ENCODE measurements at regions not wholly inside any gene's neighbourhood (a gene's known extent, or its start where the extent isn't known, plus 50 kb on each side); places are given as distances from the start of the nearest gene placed in this dataset.

- no peak for DNase-seq
- Histone ChIP-seq H3K27me3 (no peaks in the 10 kb centered on the region), H3K36me3 (replicated peaks in 1 of 2) (no peaks in the 10 kb centered on the region), H3K27ac (no peak overlapping the region), H3K9me3 (replicated peaks in 1 of 3) (no peaks in the 10 kb centered on the region), H3K4me3 (no peak overlapping the region), H3K4me1 (replicated peaks in 1 of 2) (no peaks in the 10 kb centered on the region)
- TF ChIP-seq, protein P1, sequence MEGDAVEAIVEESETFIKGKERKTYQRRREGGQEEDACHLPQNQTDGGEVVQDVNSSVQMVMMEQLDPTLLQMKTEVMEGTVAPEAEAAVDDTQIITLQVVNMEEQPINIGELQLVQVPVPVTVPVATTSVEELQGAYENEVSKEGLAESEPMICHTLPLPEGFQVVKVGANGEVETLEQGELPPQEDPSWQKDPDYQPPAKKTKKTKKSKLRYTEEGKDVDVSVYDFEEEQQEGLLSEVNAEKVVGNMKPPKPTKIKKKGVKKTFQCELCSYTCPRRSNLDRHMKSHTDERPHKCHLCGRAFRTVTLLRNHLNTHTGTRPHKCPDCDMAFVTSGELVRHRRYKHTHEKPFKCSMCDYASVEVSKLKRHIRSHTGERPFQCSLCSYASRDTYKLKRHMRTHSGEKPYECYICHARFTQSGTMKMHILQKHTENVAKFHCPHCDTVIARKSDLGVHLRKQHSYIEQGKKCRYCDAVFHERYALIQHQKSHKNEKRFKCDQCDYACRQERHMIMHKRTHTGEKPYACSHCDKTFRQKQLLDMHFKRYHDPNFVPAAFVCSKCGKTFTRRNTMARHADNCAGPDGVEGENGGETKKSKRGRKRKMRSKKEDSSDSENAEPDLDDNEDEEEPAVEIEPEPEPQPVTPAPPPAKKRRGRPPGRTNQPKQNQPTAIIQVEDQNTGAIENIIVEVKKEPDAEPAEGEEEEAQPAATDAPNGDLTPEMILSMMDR (IDR thresholded peaks at IDR 0.05) = no peak
- no peak for TF ChIP-seq POLR2A (IDR thresholded peaks at IDR 0.05)
- intact Hi-C loops (cut with DNase I) = no loop called here
Observed at GRCh38 chr4:81914623-81915022, 442.9 kb upstream of the RASGEF1B start.

- H3K27me3 ChIP-seq = no peaks in the 10 kb centered on the region
- intact Hi-C loops (cut with DNase I) = no loop called here
- H3K9me3 ChIP-seq (replicated peaks in 1 of 3) = no peaks in the 10 kb centered on the region
- no peak overlapping the region for H3K4me3 ChIP-seq
- H3K4me1 ChIP-seq (replicated peaks in 1 of 2) = no peaks in the 10 kb centered on the region
- H3K27ac ChIP-seq = no peak overlapping the region
- peak; percentile 26 to 56 (median 49) for DNase-seq
- no peaks in the 10 kb centered on the region for H3K36me3 ChIP-seq (replicated peaks in 1 of 2)
- TF ChIP-seq, protein P1 (IDR thresholded peaks at IDR 0.05) = peak in 5 of 6 experiments; percentile 28 to 59 (median 45)
- TF ChIP-seq POLR2A (IDR thresholded peaks at IDR 0.05) = no peak
- WGBS, 4 donors = 20 to 29% (median 25%) methylated on average over 12 of the region's 12 CpGs
Observed at GRCh38 chr4:81913427-81913879, 441.7 kb upstream of the RASGEF1B start.

DNA sequence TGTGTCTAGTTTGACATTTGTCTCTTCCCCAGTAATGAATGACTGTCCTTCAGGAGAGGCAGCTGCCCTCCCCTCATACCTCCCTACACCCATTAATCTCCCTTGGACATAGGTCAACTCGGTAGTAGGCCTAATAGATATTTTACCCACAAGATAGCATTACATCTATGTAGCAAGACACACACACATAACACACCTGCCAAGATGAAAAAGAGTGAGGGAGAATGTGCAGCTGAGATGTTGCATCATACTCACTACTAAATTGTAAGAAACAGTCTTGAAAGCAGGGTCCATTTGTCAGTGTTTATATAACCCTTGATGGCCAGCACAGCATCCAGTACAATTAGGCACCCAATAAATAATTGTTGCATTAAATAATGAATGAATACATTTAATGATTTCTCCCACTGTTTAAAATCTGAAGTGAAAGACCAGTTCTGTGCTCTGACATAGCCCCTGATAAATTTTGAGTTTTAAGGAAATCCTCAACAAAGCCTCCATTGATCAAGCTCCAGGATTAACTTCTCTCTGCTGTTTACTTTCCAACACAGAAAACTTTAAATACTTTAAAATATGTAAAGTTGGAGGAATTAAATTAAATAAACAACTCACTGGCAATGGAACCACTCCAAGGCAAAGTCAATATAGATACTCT, 440.8 kb upstream of the RASGEF1B start:
- no peak overlapping the region for H3K27ac ChIP-seq
- TF ChIP-seq POLR2A (IDR thresholded peaks at IDR 0.05) = no peak
- TF ChIP-seq, protein P1 (IDR thresholded peaks at IDR 0.05) = no peak
- 16 to 33% (median 21%) methylated on average over 1 of the region's 1 CpG for WGBS, 4 donors
- no peak for DNase-seq
- H3K4me1 ChIP-seq (replicated peaks in 1 of 2) = no peaks in the 10 kb centered on the region
- H3K4me3 ChIP-seq = no peak overlapping the region
- no peaks in the 10 kb centered on the region for H3K9me3 ChIP-seq (replicated peaks in 1 of 3)
- H3K36me3 ChIP-seq (replicated peaks in 1 of 2) = no peaks in the 10 kb centered on the region
- no peaks in the 10 kb centered on the region for H3K27me3 ChIP-seq
- intact Hi-C loops (cut with DNase I) = no loop called here

DNA sequence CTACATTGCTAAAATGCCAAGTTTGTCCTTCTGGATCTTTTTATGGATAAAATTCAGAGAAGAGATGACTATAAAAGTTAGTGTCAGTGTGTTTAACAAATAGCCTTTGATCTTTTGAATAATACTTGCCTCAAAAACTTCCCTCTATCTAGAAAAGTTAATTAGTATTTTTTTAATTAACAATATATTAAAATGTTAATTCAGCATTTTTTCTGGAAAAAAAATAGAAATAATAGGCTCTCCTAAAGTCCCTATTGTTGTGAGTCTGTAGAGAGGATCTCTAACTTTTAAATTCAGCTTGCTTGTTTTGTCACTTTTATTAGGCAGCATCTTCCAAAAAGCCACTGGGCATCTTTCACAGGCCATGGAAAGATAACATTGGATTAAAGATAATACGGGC, 435.2 kb upstream of the RASGEF1B start:
- WGBS, 4 donors = 69 to 78% (median 74%) methylated on average over 1 of the region's 1 CpG
- H3K9me3 ChIP-seq (replicated peaks in 1 of 3) = no peaks in the 10 kb centered on the region
- intact Hi-C loops (cut with DNase I) = no loop called here

More for the DNA sequence above, 435.2 kb upstream of the RASGEF1B start:
- no peak for TF ChIP-seq POLR2A (IDR thresholded peaks at IDR 0.05)
- TF ChIP-seq, protein P1 (IDR thresholded peaks at IDR 0.05) = no peak
- Histone ChIP-seq H3K4me3 (no peak overlapping the region), H3K4me1 (replicated peaks in 1 of 2) (no peaks in the 10 kb centered on the region), H3K27ac (no peak overlapping the region), H3K36me3 (replicated peaks in 1 of 2) (no peaks in the 10 kb centered on the region), H3K27me3 (no peaks in the 10 kb centered on the region)
- DNase-seq = no peak
